A673 (cell line): ENCODE measurements at regions not wholly inside any gene's neighbourhood (a gene's known extent, or its start where the extent isn't known, plus 50 kb on each side); places are given as distances from the start of the nearest gene placed in this dataset.

Experiments
- BruUV-seq: library from RNA; stranded (reverse); fragments of 400-500 nt; replicated peaks from 2 replicates; lab custom pipeline; 2021; lab: Mats Ljungman, UMichigan
- CTCF ChIA-PET: fragments of 300-600 bp; sonication (Branson Sonifier 250); formaldehyde crosslinking; loops from one replicate; lab custom pipeline; 2022; ENCODE audit warnings: antibody characterized with exemption; lab: Charles Lee
- POLR2A ChIA-PET: fragments of 300-600 bp; sonication (Branson Sonifier 250); formaldehyde crosslinking; loops from one replicate; lab custom pipeline; 2022; ENCODE audit warnings: antibody characterized with exemption; ENCODE audit not compliant: low non-redundant PET; lab: Charles Lee
- DNase-seq: peaks from one replicate; pipeline ENCODE4 v3.0.0-alpha.2; 2015; ENCODE audit warnings: low spot score
- H3K27ac ChIP-seq: fragments of 200-600 bp; sonication (generic); 2 replicates; pipeline ENCODE4 v1.5.1; 2016; ENCODE audit warnings: mixed run types, low read depth, mild to moderate bottlenecking, mixed read lengths, antibody characterized with exemption, low read length; ENCODE audit not compliant: poor library complexity, severe bottlenecking
- H3K27me3 ChIP-seq: fragments of 200-600 bp; sonication (generic); replicated peaks from 2 replicates; pipeline ENCODE4 v1.6.1; 2017; ENCODE audit warnings: mixed run types, low read depth, mild to moderate bottlenecking, mixed read lengths, antibody characterized with exemption, low read length; ENCODE audit not compliant: insufficient read depth, poor library complexity
- H3K36me3 ChIP-seq: fragments of 200-600 bp; sonication (generic); 2 replicates; pipeline ENCODE4 v1.6.1; 2016; ENCODE audit warnings: mixed run types, mild to moderate bottlenecking, mixed read lengths, antibody characterized with exemption, low read length; ENCODE audit not compliant: insufficient read depth, poor library complexity, severe bottlenecking
- H3K4me1 ChIP-seq: fragments of 200-600 bp; sonication (generic); 2 replicates; pipeline ENCODE4 v1.6.1; 2017; ENCODE audit warnings: mixed run types, mild to moderate bottlenecking, mixed read lengths, antibody characterized with exemption, low read length; ENCODE audit not compliant: insufficient read depth, poor library complexity, severe bottlenecking
- H3K4me3 ChIP-seq: fragments of 200-600 bp; sonication (generic); 2 replicates; pipeline ENCODE4 v1.5.1; 2016; ENCODE audit warnings: low read depth, mixed run types, mild to moderate bottlenecking, mixed read lengths, low read length; ENCODE audit not compliant: poor library complexity, severe bottlenecking
- H3K9me3 ChIP-seq: fragments of 200-600 bp; sonication (generic); 2 replicates; pipeline ENCODE4 v1.6.1; 2016; ENCODE audit warnings: mixed run types, low read depth, mild to moderate bottlenecking, mixed read lengths, antibody characterized with exemption, low read length; ENCODE audit not compliant: poor library complexity, severe bottlenecking
- EZH2 ChIP-seq: fragments of 200-600 bp; sonication (generic); IDR thresholded peaks from 2 replicates; pipeline ENCODE4 v1.6.1; 2017; ENCODE audit warnings: borderline replicate concordance, low read depth, mild to moderate bottlenecking, mixed read lengths, antibody characterized with exemption, low read length; ENCODE audit not compliant: poor library complexity, severe bottlenecking
- intact Hi-C: fragments of 100-400 bp; cut with micrococcal nuclease; formaldehyde crosslinking; loops from one replicate; pipeline ENCODE4 v1.10.0; 2022; ENCODE audit not compliant: unreplicated experiment
- TF ChIP-seq, protein P1 (sequence below): fragments of 300-800, 200-600 bp; sonication (generic); conservative IDR thresholded peaks from 2 replicates; pipeline ENCODE4 v1.5.1; 2017; ENCODE audit warnings: low read depth, mild to moderate bottlenecking, antibody characterized with exemption, low read length, moderate library complexity, mixed read lengths

GRCh38 chr4:170306208-170306607 is 216.5 kb upstream of the AADAT start:
- ChIA-PET CTCF (no interaction called here), POLR2A (no interaction called here)
- Histone ChIP-seq H3K36me3 (no peaks in the 10 kb centered on the region), H3K9me3 (no peaks in the 10 kb centered on the region), H3K4me3 (no peak overlapping the region), H3K27me3 (no peaks in the 10 kb centered on the region), H3K27ac (no peak overlapping the region), H3K4me1 (no peaks in the 10 kb centered on the region)
- BruUV-seq = no TSS peak
- TF ChIP-seq EZH2 = no peak
- TF ChIP-seq, protein P1, sequence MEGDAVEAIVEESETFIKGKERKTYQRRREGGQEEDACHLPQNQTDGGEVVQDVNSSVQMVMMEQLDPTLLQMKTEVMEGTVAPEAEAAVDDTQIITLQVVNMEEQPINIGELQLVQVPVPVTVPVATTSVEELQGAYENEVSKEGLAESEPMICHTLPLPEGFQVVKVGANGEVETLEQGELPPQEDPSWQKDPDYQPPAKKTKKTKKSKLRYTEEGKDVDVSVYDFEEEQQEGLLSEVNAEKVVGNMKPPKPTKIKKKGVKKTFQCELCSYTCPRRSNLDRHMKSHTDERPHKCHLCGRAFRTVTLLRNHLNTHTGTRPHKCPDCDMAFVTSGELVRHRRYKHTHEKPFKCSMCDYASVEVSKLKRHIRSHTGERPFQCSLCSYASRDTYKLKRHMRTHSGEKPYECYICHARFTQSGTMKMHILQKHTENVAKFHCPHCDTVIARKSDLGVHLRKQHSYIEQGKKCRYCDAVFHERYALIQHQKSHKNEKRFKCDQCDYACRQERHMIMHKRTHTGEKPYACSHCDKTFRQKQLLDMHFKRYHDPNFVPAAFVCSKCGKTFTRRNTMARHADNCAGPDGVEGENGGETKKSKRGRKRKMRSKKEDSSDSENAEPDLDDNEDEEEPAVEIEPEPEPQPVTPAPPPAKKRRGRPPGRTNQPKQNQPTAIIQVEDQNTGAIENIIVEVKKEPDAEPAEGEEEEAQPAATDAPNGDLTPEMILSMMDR = no peak
- intact Hi-C loops = no loop called here
- no peak for DNase-seq

- Histone ChIP-seq H3K4me1 (no peaks in the 10 kb centered on the region), H3K27ac (no peak overlapping the region), H3K36me3 (no peaks in the 10 kb centered on the region), H3K4me3 (no peak overlapping the region), H3K9me3 (no peaks in the 10 kb centered on the region), H3K27me3 (no peaks in the 10 kb centered on the region)
- BruUV-seq = no TSS peak
- ChIA-PET POLR2A (no interaction called here), CTCF (no interaction called here)
- intact Hi-C loops = no loop called here
- no peak for DNase-seq
- TF ChIP-seq, protein P1 = no peak
- TF ChIP-seq EZH2 = no peak
Measured at GRCh38 chr4:170305627-170306026, 215.9 kb upstream of the AADAT start.

DNA sequence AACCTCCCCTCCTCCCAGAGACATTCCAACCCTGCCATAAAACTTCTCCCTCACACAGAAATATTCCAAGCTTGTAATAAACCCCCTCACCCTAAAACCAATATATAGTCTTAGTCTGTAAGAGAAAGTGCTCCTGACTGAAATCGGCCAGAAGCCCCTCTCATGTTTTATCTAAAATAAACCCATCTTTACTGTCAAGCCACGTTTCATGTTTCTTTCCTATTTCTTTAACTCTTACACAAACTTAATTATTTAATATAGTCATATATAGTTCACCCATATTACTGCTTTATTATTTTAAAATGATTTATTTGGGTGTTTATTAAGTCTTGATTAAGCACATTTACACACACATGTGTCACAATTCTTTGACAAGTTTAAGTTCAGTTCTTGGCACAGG is 191.3 kb upstream of the AADAT start:
- intact Hi-C loops = no loop called here
- no peak for DNase-seq
- no peak overlapping the region for H3K4me3 ChIP-seq
- TF ChIP-seq EZH2 = no peak
- TF ChIP-seq, protein P1 = no peak
- no peaks in the 10 kb centered on the region for H3K9me3 ChIP-seq
- POLR2A ChIA-PET = no interaction called here
- H3K36me3 ChIP-seq = no peaks in the 10 kb centered on the region
- no TSS peak for BruUV-seq
- CTCF ChIA-PET = no interaction called here
- H3K27me3 ChIP-seq = no peaks in the 10 kb centered on the region
- no peak overlapping the region for H3K27ac ChIP-seq
- H3K4me1 ChIP-seq = no peaks in the 10 kb centered on the region
